ENCODE measurements at regions not wholly inside any gene's neighbourhood (a gene's known extent, or its start where the extent isn't known, plus 50 kb on each side); places are given as distances from the start of the nearest gene placed in this dataset.

GRCh38 chrX:6930307-6930849 is 217.1 kb upstream of the STS start:
- Histone ChIP-seq H3K4me3 (no peak overlapping the region), H3K9me3 (no peaks in the 10 kb centered on the region), H3K4me1 (no peaks in the 10 kb centered on the region), H3K27me3 (no peaks in the 10 kb centered on the region), H3K36me3 (no peaks in the 10 kb centered on the region), H3K27ac (no peak overlapping the region)
- no peak for TF ChIP-seq CTCF (IDR thresholded peaks at IDR 0.05)
- DNase-seq (ENCODE audit: low spot score), result no peak

GRCh38 chrX:6924443-6925077 is 223.0 kb upstream of the STS start:
- H3K27me3 ChIP-seq, result no peaks in the 10 kb centered on the region
- no peak for TF ChIP-seq CTCF (IDR thresholded peaks at IDR 0.05)

GRCh38 chrX:6917666-6918065 is 229.8 kb upstream of the STS start:
- DNase-seq (ENCODE audit: low spot score), result no peak
- TF ChIP-seq CTCF (IDR thresholded peaks at IDR 0.05), result no peak
- Histone ChIP-seq H3K36me3 (no peaks in the 10 kb centered on the region), H3K27me3 (no peaks in the 10 kb centered on the region), H3K4me1 (no peaks in the 10 kb centered on the region), H3K4me3 (no peak overlapping the region), H3K9me3 (no peaks in the 10 kb centered on the region), H3K27ac (no peak overlapping the region)

More at GRCh38 chrX:6924443-6925077, 223.0 kb upstream of the STS start:
- H3K36me3 ChIP-seq, result no peaks in the 10 kb centered on the region
- no peak overlapping the region for H3K4me3 ChIP-seq
- no peak overlapping the region for H3K27ac ChIP-seq
- no peaks in the 10 kb centered on the region for H3K9me3 ChIP-seq
- H3K4me1 ChIP-seq, result no peaks in the 10 kb centered on the region
- DNase-seq (ENCODE audit: low spot score), result no peak

DNA sequence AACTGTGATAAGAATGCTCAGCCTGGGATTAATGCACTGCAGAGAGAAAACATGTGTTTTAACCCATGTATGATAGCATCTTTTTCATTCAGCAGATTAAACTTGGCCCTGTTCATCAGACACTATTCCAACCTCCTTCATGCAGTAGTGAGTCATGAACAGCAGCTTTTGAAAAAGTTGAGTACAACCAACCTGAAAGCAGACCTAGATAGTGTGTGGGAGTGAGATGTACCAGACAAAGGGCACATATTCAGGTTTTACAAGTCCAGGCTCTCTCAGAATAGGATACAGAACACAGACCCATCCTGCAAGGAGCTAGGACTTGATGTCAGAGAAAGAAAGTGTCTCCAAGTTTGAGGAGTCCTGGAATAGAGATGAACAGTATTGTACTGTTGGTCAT is 237.3 kb upstream of the STS start:
- Histone ChIP-seq H3K4me3 (no peak overlapping the region), H3K27me3 (no peaks in the 10 kb centered on the region), H3K4me1 (no peaks in the 10 kb centered on the region), H3K9me3 (no peaks in the 10 kb centered on the region), H3K36me3 (no peaks in the 10 kb centered on the region), H3K27ac (no peak overlapping the region)
- DNase-seq (ENCODE audit: low spot score), result no peak
- TF ChIP-seq CTCF (IDR thresholded peaks at IDR 0.05), result no peak

DNA sequence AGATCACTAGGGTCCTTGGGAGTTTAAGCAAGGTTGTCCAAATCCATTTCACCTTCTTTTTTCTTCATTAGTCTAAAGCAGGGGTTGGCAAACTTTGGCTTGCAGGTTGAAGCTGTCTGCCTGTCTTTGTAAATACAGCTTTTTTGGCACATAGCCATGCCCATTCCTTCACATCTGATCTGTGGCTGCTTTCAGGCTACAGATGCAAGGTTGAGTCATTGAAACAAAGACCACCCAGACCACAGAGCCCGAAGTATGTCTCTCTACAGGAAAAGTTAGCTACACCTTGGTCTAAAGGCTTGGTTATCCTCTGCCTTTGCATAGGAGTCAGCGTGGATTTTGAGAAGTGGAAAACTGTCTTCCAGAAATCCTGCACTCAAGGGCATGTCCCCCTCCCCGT is 238.1 kb upstream of the STS start:
- H3K4me3 ChIP-seq, result no peak overlapping the region
- DNase-seq (ENCODE audit: low spot score), result no peak
- no peak for TF ChIP-seq CTCF (IDR thresholded peaks at IDR 0.05)
- H3K4me1 ChIP-seq, result no peaks in the 10 kb centered on the region
- no peaks in the 10 kb centered on the region for H3K9me3 ChIP-seq
- H3K36me3 ChIP-seq, result no peaks in the 10 kb centered on the region
- H3K27me3 ChIP-seq, result no peaks in the 10 kb centered on the region
- H3K27ac ChIP-seq, result no peak overlapping the region

- no peak for TF ChIP-seq CTCF (IDR thresholded peaks at IDR 0.05)
- Histone ChIP-seq H3K4me3 (no peak overlapping the region), H3K9me3 (no peaks in the 10 kb centered on the region)
These were observed 240.9 kb upstream of the STS start for GRCh38 chrX:6906608-6907007.

More at GRCh38 chrX:6906608-6907007, 240.9 kb upstream of the STS start:
- Histone ChIP-seq H3K4me1 (no peaks in the 10 kb centered on the region), H3K27me3 (no peaks in the 10 kb centered on the region), H3K36me3 (no peaks in the 10 kb centered on the region), H3K27ac (no peak overlapping the region)
- no peak for DNase-seq (ENCODE audit: low spot score)

Measured in right atrium auricular region (tissue), 2 donors.